ENCODE measurements at regions not wholly inside any gene's neighbourhood (a gene's known extent, or its start where the extent isn't known, plus 50 kb on each side); places are given as distances from the start of the nearest gene placed in this dataset.

- no peak for DNase-seq (ENCODE audit: low read depth in 2 of 2)
Observed at GRCh38 chr18:10009321-10010144, 95.7 kb downstream of the VAPA start.

GRCh38 chr18:10010611-10011015, 96.8 kb downstream of the VAPA start:
- DNase-seq (ENCODE audit: low read depth in 2 of 2) = no peak

- DNase-seq (ENCODE audit: low read depth in 2 of 2) = no peak
Observed at GRCh38 chr18:10011061-10011460, 97.2 kb downstream of the VAPA start.

- no peak for DNase-seq (ENCODE audit: low read depth in 2 of 2)
Observed at GRCh38 chr18:10011751-10012150, 97.9 kb downstream of the VAPA start.

GRCh38 chr18:10012526-10012925, 98.7 kb downstream of the VAPA start:
- DNase-seq (ENCODE audit: low read depth in 2 of 2) = no peak

- no peak for DNase-seq (ENCODE audit: low read depth in 2 of 2)
Observed at GRCh38 chr18:10013621-10014543, 100.1 kb downstream of the VAPA start.

- DNase-seq (ENCODE audit: low read depth in 2 of 2) = no peak
Observed at GRCh38 chr18:10015288-10015701, 101.5 kb downstream of the VAPA start.

GRCh38 chr18:10015941-10016819, 102.4 kb downstream of the VAPA start:
- DNase-seq (ENCODE audit: low read depth in 2 of 2) = no peak

GRCh38 chr18:10017043-10017442, 103.2 kb downstream of the VAPA start:
- DNase-seq (ENCODE audit: low read depth in 2 of 2) = no peak

- DNase-seq (ENCODE audit: low read depth in 2 of 2) = no peak
Observed at GRCh38 chr18:10018289-10018688, 104.5 kb downstream of the VAPA start.

- DNase-seq (ENCODE audit: low read depth in 2 of 2) = no peak
Observed at GRCh38 chr18:10020171-10020570, 106.4 kb downstream of the VAPA start.

- no peak for DNase-seq (ENCODE audit: low read depth in 2 of 2)
Observed at GRCh38 chr18:10022365-10022764, 108.5 kb downstream of the VAPA start.

GRCh38 chr18:10023853-10024570, 110.2 kb downstream of the VAPA start:
- DNase-seq (ENCODE audit: low read depth in 2 of 2) = no peak

- DNase-seq (ENCODE audit: low read depth in 2 of 2) = no peak
Observed at GRCh38 chr18:10025711-10026670, 112.2 kb downstream of the VAPA start.

GRCh38 chr18:10027031-10027430, 113.2 kb downstream of the VAPA start:
- DNase-seq (ENCODE audit: low read depth in 2 of 2) = no peak

GRCh38 chr18:10027461-10027860, 113.6 kb downstream of the VAPA start:
- no peak for DNase-seq (ENCODE audit: low read depth in 2 of 2)

GRCh38 chr18:10029711-10030110, 115.9 kb downstream of the VAPA start:
- no peak for DNase-seq (ENCODE audit: low read depth in 2 of 2)

- no peak for DNase-seq (ENCODE audit: low read depth in 2 of 2)
Observed at GRCh38 chr18:10030816-10031541, 117.2 kb downstream of the VAPA start.

GRCh38 chr18:10032331-10033015, 118.7 kb downstream of the VAPA start:
- DNase-seq (ENCODE audit: low read depth in 2 of 2) = peak; percentile 2 to 13

Measured in stimulated activated CD8-positive, alpha-beta memory T cell treated with anti-CD3 and anti-CD28 coated beads, Interleukin-2, amount 100 ng/mL, for 1 hour (primary cell).